Bronchial epithelial cell (primary cell): ENCODE measurements at regions not wholly inside any gene's neighbourhood (a gene's known extent, or its start where the extent isn't known, plus 50 kb on each side); places are given as distances from the start of the nearest gene placed in this dataset.
A peak's percentile ranks its signal among the peaks of the same experiment; 100 is the strongest.

Source experiments
- DNase-seq: peaks from one replicate; pipeline ENCODE4 v3.0.0-alpha.2; 2010; ENCODE audit warnings: low read depth
- FAIRE-seq: peaks from 2 replicates; lab custom pipeline; 2011; peaks lifted over from hg19 to GRCh38; lab: Jason Lieb, UNC
- H3K27me3 ChIP-seq: 2 replicates; pipeline ENCODE4 v1.5.1; 2011; ENCODE audit warnings: low read length; ENCODE audit not compliant: control insufficient read depth, insufficient read depth
- H3K36me3 ChIP-seq: 2 replicates; pipeline ENCODE4 v1.5.1; 2011; ENCODE audit warnings: low read length; ENCODE audit not compliant: control insufficient read depth, insufficient read depth
- H3K4me3 ChIP-seq: 2 replicates; pipeline ENCODE4 v1.5.1; 2011; ENCODE audit warnings: mild to moderate bottlenecking, low read depth, low read length, control low read depth
- CTCF ChIP-seq: IDR thresholded peaks from 2 replicates; pipeline ENCODE4 v1.5.1; 2011; ENCODE audit warnings: mild to moderate bottlenecking, moderate library complexity, low read length, control low read depth, inconsistent platforms; ENCODE audit not compliant: insufficient read depth, severe bottlenecking

DNA sequence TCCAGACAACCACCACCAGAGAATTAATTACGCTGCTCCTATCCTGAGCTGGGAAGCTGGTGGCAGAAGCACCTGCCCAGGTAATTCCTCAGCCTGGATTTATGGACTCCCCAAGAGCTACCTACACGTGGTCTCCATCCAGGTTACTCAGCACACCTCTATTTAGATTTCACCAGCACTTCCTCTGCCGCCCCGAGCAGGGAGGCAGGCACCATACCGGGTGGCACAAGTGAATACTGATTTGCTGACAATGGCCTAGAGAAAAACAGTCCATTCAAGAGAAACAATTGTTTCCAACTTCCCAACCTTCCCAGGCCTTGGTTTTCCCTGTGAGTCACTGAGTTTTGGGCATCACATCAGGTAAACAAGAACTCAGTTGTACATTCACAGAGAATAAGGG, 134.3 kb downstream of the MATN1 start:
- no peak for TF ChIP-seq CTCF
- H3K4me3 ChIP-seq = no peak overlapping the region
- no peaks in the 10 kb centered on the region for H3K27me3 ChIP-seq
- DNase-seq (no peak), FAIRE-seq (no peak)
- no peaks in the 10 kb centered on the region for H3K36me3 ChIP-seq

GRCh38 chr1:30588311-30589073, 134.9 kb downstream of the MATN1 start:
- H3K36me3 ChIP-seq = no peaks in the 10 kb centered on the region
- FAIRE-seq = no peak
- DNase-seq = no peak
- no peak overlapping the region for H3K4me3 ChIP-seq
- no peaks in the 10 kb centered on the region for H3K27me3 ChIP-seq
- TF ChIP-seq CTCF = no peak

GRCh38 chr1:30586671-30587070, 136.7 kb downstream of the MATN1 start:
- no peaks in the 10 kb centered on the region for H3K36me3 ChIP-seq
- no peak for TF ChIP-seq CTCF
- H3K4me3 ChIP-seq = no peak overlapping the region
- no peaks in the 10 kb centered on the region for H3K27me3 ChIP-seq
- no peak for DNase-seq
- FAIRE-seq = no peak

DNA sequence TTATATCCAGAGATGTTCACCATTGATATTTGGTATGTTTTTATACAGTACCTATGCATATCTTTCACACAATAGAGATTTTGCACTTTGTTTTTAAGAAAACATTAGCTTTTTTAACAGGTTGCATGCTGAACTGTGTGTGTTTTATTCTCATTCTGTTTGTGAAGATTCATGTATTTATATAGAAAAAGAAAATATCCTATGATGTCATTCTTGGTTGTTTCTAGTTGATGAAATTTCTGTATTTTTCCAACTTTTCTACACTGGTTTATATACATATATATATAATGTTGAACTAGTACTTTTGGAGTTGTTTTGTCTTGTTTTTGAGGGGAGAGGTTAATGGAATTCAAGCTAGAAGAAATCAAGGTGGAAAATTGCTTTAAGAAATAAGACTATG, 143.8 kb downstream of the MATN1 start:
- no peaks in the 10 kb centered on the region for H3K36me3 ChIP-seq
- no peaks in the 10 kb centered on the region for H3K27me3 ChIP-seq
- FAIRE-seq = no peak
- no peak for TF ChIP-seq CTCF
- H3K4me3 ChIP-seq = no peak overlapping the region
- no peak for DNase-seq

GRCh38 chr1:30575066-30575465, 148.3 kb downstream of the MATN1 start:
- no peaks in the 10 kb centered on the region for H3K27me3 ChIP-seq
- no peak overlapping the region for H3K4me3 ChIP-seq
- FAIRE-seq = no peak
- TF ChIP-seq CTCF = no peak
- H3K36me3 ChIP-seq = no peaks in the 10 kb centered on the region
- DNase-seq = peak; percentile 23

DNA sequence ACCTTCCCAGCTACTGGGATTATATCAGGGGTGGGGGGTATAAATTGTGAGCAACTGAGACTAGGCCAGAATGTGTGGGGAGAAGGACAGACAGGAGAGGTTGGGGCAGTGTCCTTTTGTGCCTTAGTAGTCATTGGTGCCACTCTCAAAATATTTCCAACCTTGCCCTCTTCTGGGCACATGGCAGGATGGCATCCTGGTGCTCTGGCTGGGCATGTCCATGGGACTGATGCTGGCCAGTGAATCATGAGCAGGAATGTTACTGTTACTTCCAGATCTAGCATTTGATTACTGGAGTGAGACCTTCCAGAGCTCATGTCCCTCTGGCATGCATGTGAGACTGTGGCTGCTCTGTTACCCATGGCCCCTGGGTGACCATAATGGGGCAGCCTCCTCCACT, 151.2 kb downstream of the MATN1 start:
- Histone ChIP-seq H3K36me3 (no peaks in the 10 kb centered on the region), H3K4me3 (no peak overlapping the region), H3K27me3 (no peaks in the 10 kb centered on the region)
- TF ChIP-seq CTCF = peak; percentile 29
- peak; percentile 50 for DNase-seq
- FAIRE-seq = peak; percentile 92
